ENCODE measurements at regions not wholly inside any gene's neighbourhood (a gene's known extent, or its start where the extent isn't known, plus 50 kb on each side); places are given as distances from the start of the nearest gene placed in this dataset.

DNA sequence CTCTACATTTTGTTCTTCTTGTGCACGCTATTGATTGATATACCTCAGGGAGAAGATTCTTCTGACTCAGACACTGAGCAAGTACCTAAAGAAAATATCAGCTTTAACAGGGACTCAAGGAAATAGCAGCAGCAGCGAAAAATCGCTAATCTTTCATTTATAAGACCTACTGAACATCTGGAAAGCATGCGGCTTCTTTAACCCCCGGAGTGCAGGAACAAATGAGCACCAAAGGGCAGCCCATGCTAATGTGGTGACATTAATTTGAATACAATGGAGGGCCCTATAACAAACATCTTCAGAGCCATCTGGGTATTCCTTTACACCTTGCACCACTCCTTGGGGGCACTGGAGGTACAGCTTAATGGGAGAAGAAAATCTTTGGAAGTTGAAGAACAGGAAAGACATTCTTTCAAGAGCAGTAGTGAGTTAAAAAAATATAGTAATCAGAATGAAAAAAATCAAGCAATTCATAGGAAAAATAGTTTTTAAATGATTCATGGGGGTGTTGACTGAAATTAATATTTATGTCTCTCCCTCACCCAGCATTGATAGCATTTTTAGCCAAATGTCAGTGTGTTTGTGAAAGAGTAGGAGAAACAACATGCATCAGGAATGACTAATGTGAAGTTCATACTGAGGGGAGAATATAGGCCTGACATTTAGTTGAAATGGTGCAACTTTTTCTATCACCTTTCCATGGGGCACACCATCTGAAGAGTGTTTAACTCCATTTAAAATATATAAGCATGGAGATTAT lies 281.7 kb downstream of the HRH4 start:
- no peak for TF ChIP-seq CTCF (IDR thresholded peaks at IDR 0.05)
- TF ChIP-seq TCF7L2 (IDR thresholded peaks at IDR 0.05; ENCODE audit: low read depth, low read length): no peak
